HT-29 (cell line): ENCODE measurements at regions not wholly inside any gene's neighbourhood (a gene's known extent, or its start where the extent isn't known, plus 50 kb on each side); places are given as distances from the start of the nearest gene placed in this dataset.
"Not testable (repeated sequence)": the region's sequence is repeated elsewhere in the genome, so short reads cannot be mapped to it uniquely, and the experiment has no call there.

Experiments
- DNase-seq: peaks from one replicate; pipeline ENCODE4 v3.0.0-alpha.2; 2015; ENCODE audit warnings: low spot score

DNA sequence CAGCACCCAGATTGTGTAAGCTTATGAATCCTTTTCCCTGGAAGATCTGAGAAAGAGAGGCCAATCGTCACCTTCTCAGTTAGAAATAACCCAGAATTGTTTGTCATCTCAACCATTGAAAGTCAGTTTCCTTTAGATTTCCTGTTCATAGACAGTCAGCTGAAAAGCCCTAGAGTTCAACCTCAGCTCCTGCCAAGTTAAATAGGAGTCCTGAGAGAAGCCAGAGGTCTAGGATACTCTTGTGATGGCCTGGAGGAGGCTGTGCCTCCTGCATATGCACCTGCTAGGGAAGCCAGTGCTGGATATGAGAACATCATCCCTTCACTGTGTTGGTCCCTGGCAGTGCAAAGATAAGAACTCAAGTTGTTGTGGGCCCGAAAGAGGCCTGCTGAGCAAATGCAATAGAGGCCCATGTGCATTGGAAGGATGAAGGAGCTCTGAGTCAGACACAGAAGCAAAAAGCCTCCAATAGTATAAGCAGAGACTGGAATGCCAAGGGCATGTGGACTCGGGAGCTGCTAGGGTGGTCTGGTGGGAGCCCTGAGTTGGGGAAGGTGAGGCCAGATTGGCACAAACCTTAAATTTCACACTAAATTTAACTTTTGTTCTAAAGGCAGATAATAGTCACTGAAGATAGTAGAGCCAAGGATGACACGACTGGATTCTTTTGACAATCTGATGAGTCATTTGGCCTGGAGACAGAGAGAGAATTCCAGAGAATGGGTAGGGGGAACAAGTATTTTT lies 520.9 kb upstream of the CDH5 start:
- DNase-seq = no peak

DNA sequence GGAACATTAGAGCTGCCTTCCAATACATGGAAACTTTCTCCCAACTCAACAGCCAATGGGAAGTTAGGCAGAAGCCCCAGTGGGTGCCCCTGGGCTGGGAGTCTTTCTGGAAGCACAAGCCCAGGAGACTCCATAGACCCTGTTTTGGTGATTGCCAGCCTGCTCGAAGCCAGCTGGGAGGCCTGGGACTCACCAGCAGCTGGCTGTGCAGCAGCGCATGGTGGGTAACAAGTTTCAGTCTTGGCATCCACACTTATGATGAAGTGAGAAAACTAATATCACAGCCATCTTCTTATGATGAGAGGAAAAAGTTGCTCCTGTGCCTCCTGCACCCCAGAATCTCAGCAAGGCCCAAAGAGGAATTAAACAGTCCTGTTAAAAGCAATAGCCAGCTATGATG lies 522.5 kb upstream of the CDH5 start:
- no peak for DNase-seq

DNA sequence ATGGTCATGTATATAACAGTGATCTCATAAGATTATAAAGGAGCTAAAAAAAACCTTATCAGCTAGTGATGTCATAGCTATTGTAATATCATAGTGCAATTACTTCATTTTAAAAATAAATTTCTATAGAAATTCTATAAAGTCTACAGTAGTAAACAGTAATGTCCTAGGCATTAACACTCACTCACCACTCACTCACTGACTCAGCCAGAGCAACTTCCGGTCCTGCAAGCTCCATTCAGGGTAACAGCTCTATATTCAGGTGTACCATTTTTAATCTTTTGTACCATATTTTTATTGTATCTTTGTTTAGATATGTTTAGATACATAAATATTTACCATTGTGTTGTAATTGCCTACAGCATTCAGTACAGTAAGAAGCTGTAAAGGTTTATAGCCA lies 524.4 kb upstream of the CDH5 start:
- DNase-seq = no peak

DNA sequence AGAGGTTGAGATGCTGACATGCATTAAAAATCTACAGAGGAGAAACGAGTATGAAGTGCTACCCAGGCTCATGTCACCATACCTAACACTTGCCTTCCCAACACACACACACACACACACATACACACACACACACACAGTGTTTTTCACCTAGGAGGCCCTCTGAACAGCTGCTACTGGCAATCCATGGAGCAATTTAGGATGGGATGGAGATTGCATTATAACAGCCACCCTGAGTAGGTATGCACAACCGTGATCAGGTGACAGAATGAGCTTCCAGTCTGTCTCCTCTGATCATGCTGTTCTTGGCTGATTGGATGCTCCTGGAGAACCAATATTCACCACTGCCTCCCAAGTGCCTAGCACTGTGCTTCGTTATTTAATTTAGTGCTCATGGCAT lies 528.5 kb upstream of the CDH5 start:
- DNase-seq = no peak

DNA sequence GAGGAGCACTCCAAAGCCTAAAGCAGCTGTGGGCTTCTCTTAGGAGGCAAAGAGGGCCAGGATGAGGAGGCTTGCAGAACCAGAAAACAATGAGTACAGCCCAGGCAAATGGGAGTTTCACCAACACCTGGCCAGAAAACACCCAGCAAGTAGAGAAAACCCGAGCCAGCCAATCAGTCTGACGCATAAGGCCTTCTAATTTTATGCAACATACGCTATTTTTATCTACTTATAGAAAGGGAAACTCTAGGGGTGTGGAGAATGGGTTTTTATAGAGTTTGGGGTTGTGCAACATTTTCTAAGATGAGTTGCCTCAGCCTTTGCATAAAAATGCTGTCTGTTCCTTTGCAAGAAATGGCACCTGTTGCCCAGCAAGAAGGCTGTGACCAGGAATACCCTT lies 529.0 kb upstream of the CDH5 start:
- DNase-seq = no peak

DNA sequence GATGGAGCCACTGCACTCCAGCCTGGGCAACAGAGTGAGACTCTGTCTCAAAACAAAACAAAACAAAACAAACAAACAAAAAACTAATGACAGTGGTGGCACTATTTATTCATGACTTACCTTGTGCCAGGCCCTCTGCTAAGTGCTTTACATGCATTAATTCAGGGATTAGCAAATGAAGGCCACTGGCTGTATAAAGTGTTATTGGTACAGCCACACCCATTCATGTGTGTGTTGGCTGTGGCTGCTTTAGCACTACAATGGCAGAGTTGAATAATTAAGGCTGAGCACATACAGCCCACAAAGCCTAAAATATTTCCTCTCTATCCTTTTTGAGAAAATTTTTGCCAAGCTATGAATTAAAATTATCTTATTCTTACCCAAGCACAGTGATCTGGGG lies 531.8 kb upstream of the CDH5 start:
- DNase-seq = no peak

DNA sequence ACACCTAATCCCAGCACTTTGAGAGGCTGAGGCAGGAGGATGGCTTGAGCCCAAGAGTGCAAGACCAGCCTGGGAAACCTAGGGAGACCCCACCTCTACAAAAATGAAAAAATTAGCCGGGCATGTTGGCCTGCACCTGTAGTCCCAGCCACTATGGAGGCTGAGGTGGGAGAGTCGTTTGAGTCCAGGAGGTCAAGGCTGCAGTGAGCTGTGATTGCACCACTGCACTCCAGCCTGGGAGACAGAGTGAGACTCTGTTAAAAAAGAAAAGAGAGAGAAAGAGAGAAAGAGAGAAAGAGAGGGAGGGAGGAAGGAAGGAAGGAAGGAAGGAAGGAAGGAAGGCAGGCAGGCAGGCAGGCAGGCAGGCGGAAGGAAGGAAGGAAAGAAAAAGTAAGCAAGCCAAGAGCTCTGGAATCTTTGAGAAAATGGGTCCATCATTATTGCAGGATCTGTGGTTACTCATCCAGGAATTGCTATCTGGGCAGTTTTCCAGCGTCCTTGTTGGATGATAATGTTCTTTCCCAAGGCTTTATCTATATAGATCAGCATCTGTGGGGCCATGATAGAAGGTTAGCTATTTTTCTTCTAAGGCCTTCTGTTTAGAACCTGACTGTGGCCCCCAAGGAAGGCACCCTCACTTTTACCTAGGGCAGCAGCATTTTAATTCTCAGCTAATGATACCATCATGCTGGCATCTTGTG lies 533.2 kb upstream of the CDH5 start:
- DNase-seq = no peak

DNA sequence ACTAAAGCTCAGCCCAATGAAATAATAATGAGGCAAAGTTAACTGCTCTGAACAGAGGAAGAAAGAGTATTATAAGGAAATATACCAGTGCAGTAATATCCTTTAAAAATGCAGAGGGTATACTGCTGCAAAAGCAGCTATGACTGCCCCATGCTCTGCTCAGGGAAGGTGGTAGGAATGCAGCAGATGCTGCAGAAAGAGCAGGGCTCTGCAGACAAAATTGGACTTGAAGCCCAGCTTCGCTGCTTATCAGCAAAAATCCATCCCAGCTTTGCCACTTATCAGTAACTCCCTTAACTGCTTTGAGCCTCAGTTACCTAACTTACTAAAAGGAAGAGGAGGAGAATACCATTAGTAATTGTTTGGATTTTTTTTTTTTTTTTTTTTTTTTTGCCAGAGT lies 533.8 kb upstream of the CDH5 start:
- DNase-seq = no peak

DNA sequence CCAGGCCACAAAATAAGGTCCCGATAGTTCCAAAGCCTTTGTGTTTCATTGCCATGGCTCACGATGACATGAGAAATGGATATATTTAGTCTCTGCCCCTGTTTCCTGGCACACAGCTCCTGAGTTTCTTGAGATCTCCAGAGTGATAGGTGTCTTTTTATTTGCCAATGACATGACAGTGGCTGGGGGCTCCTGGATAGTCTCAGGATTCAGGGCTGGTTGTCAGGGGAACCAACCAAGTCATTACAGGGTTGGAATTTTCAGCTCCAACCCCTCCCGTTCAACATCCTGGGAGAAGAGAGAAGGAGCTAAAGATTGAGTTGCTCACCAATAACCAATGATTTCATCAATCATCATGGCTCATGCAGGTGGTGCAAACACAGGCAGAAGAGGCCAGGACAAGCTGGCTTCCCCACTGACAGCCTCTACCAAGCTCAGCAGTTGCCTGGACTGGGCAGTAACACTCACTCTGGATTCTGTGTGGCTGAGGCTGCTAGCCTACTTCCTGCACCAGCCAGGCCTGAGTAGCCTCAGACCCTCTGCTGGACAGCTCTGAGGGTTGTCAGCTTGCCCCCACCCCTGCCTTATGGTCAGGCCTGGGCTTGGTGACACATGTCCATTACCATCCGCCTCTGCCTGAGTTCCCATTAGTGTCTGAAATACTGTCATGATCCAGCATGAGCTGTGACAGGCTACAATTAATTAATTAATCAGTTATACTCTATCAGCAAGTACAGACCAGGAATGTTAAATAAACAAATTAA lies 534.4 kb upstream of the CDH5 start:
- no peak for DNase-seq

DNA sequence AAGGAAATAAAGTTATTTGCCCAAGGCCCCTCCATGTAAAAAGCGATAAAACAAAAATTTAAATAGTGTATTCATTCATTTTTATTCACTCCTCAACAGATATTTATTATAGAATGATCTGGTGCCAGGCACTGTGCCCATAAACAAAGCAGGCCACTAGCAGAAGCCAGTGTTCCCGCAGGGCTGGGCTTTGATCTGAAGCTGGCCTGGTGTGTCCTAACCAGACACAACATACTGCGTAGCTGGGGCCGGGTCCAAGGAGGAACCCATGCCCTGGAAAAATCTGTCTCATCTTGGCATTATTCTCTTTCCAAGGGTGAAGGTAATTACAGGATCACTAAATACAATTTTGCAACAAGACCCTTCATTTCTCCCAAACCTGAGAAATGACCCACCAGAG lies 537.4 kb upstream of the CDH5 start:
- no peak for DNase-seq

DNA sequence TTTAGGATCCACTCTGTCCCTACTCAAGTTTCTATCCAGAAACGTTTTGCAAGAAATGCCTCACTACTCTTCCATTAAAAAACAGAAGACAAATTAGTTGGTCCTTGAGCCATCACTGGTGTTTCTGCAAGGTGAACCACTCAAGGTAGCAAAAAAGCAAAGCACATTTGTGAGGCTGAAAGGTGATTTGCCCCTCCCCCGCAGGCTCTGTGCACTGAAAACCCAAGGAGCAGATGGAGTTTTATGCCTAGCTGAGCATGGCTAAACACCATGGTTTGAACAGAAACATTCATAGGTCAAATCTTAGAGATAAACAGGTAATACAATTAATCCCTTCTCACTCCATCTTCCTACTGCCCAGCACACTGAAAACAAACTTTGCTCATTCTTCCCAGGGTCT lies 538.2 kb upstream of the CDH5 start:
- no peak for DNase-seq

DNA sequence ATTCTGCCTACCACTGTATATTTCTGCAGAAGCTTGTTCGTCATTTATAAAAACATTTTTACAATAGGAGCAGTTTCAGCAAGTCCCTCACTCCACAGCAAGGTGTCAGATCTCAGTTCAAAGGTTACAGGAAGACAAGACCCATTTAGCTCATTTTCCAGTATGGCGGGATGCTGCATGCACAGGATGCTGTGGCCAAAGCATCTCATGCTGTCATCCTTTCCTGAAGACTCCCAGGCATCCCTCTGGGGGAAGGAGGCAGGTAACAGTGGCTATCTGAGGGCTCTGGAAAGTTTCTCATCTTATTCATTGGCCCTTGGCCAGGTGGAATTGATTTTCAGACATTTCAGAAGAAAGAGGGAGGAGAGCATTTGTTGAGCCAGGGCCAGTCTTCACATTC lies 539.3 kb upstream of the CDH5 start:
- no peak for DNase-seq

DNA sequence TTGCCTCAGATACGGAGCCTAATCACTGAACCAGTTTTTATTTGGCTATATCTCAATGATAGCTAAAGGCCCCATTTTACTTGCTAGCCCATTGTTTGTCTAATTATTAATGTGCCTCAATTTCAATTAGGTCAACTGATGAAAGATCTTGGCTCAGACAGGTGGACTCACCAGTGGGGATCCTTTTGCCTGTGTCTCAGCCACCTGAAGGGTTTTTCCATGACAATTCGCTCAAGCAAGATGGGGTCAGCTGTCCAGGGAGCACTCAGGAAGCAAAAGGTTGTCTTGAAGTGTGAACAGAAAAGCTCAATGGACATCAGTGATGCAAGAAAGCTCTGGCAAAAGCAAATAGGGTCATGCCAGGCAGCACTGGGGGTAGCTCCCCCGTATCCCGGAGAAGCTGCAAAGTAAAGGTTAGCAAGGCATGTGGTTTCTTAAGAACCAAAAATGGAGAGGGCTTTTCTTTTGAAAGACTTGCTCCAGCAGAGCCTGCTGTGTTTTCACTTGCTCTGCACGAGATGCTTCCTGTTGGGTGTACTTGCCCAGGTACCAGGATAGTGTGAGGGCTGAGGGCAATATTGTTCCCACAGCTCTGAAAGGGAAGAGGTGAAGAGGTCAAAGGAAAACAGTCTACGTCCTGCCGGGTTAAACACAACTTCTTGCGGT lies 541.2 kb upstream of the CDH5 start:
- no peak for DNase-seq

DNA sequence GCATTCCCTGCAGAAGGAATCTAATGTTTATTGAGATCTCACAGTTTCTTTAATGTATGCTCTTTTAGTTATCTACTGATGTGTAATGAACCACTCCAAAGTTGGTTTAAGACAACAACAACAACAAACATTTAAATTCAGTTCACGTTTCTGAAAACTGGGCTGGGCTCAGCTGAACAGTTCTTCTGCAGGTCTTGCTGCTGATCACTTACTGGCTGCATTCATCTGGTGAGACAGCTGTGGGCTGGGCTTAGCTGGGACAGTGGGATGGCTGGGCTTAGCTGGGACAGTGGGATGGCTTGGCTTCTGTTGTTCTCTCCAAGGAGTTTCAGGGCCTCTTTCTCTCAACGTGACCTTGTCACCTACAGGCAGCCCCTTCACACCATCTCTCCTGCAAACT lies 544.3 kb upstream of the CDH5 start:
- no peak for DNase-seq

DNA sequence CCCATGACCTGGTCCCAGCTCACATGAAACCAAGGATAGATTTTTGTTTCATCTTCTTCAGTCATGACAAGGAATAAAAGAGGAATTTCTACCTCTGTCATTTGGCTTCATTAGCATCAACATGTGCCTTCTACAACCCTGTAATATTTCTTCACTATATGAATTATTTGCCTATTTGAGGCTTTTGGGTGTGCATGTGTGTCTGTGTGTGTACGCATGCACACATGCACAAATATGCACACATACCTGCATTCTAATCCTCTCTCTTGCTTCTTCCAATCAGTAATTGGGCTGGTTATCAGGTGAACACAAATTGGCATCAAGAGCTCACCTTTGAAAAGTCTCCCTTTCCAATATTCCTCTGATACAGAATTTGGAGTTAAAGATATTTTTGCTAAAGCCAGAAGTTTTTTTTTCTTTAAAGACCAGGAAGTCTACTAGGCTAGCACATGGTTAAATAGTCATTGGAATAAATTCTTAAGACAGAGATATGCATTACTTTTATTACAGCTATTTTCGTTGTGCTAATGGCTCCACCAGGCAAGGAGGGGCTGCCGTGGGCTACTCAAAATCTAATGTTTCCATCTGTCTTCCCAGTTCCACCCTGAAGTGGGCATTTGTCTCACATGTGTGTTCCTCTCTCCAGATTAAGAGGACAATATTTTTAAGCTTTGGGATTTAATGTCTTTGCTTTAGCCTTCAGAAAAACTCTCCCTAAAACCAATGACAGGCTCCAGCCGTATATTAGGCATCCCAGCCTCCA lies 547.2 kb upstream of the CDH5 start:
- DNase-seq = no peak

DNA sequence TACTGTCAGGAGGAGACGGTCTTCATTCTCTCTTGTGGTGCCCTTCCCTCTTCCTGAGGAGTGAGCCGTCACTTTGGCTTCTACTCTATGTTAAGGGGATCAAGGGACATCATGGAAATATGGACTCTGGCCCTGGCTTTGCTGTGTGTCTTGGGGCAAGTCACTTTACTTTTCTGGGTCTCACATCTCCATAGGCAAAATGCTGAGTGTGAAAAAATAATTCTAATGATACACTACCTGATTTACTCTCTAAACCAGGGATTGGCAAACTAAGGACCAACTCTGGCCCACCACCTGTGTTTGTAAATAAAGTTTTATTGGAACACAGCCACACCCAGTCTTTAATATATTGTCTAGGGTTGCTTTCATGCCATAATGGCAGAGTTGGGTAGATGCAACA lies 548.7 kb upstream of the CDH5 start:
- DNase-seq = no peak

DNA sequence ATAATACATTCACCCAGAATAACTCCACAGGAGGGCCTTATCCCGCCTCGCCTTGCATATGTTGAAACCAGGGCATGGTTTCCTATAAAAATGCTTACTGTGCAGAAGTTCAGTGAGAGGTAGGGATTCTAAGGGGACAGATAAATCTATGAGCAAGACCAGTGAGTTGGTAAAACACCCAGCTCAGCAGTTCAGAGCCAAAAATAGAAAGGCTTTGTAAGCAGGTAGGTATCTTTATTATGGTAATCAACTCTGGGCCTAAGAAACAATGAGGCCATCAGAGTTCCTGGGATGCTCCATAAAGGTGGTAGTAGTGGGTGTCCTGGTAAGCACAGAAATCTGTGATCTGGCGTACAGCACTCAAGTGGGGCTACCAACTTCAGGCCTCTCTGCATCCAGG lies 549.4 kb upstream of the CDH5 start:
- no peak for DNase-seq

DNA sequence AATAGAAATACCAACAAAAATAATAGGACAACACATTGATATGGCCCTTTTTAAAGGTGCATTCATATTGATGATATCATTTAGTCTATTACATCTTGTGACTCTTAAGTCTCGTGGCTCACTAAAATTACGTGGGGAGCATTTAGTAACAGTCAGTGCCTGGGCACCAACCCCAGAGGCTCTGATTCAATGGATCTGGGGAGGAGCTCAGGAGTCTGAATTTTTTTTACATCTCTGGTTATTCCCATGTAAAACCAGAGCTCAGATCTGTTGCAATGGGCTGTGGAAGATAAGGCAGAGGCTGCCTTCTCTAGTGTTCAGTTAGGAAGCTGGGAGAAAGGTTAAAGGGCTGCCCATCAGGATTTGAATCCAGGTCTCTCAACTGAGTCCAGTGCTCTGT lies 549.9 kb upstream of the CDH5 start:
- DNase-seq = no peak

DNA sequence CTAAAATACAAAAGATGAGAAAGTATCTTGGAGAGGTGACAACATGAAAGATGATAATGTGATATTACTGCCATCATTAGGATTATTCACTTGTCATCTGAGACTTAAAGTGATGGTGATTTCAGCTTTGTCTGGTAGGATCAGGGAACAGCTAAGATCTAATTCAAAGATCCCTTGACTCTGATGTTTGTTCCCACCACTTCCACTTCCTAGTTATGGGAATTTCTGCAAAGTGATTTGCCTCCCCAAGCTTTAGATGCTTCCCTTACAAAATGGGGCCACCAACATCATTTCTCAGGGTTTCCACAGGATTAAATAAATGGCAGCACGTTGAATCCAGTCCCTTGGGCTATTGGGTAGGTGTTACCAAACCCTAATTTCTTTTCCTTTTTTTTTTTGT lies 550.8 kb upstream of the CDH5 start:
- no peak for DNase-seq

DNA sequence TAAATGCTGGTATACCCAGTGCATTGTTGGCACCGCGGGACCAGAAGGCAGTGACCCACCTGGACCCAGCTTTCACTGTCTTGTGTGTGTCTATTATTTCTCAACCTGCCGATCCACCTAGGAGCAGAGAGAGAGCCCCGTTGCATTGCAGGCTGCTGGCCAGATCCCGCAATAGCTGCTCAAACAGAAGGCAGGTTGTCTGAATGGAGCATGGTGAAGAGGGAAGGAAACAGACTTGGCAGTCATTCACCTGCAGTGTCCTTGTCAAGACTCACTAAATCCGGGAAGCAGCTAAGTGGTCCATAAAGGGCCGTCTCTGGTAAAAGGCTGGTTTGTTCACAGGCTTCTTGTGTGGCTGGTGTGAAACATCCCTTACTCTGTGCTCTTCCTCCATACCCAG lies 552.6 kb upstream of the CDH5 start:
- DNase-seq = not testable (repeated sequence)

DNA sequence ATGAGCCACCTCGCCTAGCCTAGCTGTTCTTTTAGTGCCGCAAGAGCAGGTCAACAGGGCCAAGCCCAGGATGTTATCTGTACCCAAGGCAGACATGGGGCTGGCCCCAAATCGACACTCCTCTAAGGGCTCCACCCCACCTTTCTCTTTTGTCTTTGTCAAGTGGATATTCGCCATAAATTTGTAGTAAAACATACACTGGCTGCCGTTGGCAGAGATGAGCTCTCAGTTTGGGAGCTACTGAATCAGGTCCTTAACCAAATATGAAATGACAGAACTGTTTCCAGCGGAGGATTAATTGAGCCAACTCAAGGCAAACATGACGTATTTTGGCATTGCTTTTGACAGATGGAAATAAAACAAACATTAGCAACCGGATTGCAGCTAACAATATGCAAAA lies 556.9 kb upstream of the CDH5 start:
- no peak for DNase-seq

DNA sequence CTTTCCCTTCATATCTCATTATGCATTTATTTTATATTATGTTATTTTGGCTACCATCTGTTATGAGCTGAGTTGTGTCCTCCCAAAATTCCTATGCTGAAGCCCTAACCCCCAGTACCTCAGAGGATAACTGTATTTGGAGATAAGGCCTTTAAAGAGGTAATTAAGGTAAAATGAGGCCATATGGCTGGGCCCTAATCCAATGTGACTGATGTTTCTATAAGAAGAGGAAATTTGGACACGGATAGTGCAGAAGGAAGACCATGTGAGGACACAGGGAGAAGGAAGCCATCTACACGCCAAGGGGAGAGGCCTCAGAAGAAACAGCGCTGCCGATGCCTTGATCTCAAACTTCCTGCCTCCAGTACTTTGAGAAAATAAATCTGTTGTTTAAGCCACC lies 557.7 kb upstream of the CDH5 start:
- DNase-seq = no peak
